Osteocyte (in vitro differentiated cells): ENCODE measurements at regions not wholly inside any gene's neighbourhood (a gene's known extent, or its start where the extent isn't known, plus 50 kb on each side); places are given as distances from the start of the nearest gene placed in this dataset.

Source experiments
- DNase-seq: peaks from one replicate; pipeline ENCODE4 v3.0.0; 2021; ENCODE audit warnings: mixed read lengths; ENCODE audit not compliant: unreplicated experiment; ENCODE audit errors: extremely low spot score
- H3K27ac Mint-ChIP-seq: one replicate; pipeline ENCODE4 v1.8.0; 2021; ENCODE audit warnings: mild to moderate bottlenecking, mixed read lengths; ENCODE audit not compliant: unreplicated experiment
- H3K27me3 Mint-ChIP-seq: one replicate; pipeline ENCODE4 v1.8.0; 2021; ENCODE audit warnings: mixed read lengths; ENCODE audit not compliant: unreplicated experiment
- H3K36me3 Mint-ChIP-seq: one replicate; pipeline ENCODE4 v1.8.0; 2021; ENCODE audit warnings: mixed read lengths; ENCODE audit not compliant: unreplicated experiment
- H3K4me1 Mint-ChIP-seq: one replicate; pipeline ENCODE4 v1.8.0; 2021; ENCODE audit warnings: mixed read lengths; ENCODE audit not compliant: unreplicated experiment
- H3K4me3 Mint-ChIP-seq: one replicate; pipeline ENCODE4 v1.8.0; 2021; ENCODE audit warnings: mild to moderate bottlenecking, moderate library complexity, mixed read lengths; ENCODE audit not compliant: unreplicated experiment
- H3K9me3 Mint-ChIP-seq: one replicate; pipeline ENCODE4 v1.8.0; 2021; ENCODE audit warnings: mixed read lengths; ENCODE audit not compliant: unreplicated experiment
- CTCF ChIP-seq: fragments of 200-600 bp; sonication (generic); IDR thresholded peaks from 2 replicates; pipeline ENCODE4 v1.5.0; 2021; ENCODE audit warnings: antibody characterized with exemption, mild to moderate bottlenecking, moderate library complexity

GRCh38 chr20:10951904-10952303 lies 278.1 kb upstream of the JAG1 start:
- no peak for TF ChIP-seq CTCF
- no peaks in the 10 kb centered on the region for H3K27me3 Mint-ChIP-seq
- no peaks in the 10 kb centered on the region for H3K9me3 Mint-ChIP-seq
- no peak for DNase-seq
- no peak overlapping the region for H3K4me3 Mint-ChIP-seq
- no peak overlapping the region for H3K27ac Mint-ChIP-seq
- H3K4me1 Mint-ChIP-seq = peaks cover 7% of the 10 kb centered on the region
- peaks cover 2% of the 10 kb centered on the region for H3K36me3 Mint-ChIP-seq

- Mint-ChIP-seq H3K27ac (no peak overlapping the region), H3K27me3 (no peaks in the 10 kb centered on the region), H3K4me1 (peaks cover 7% of the 10 kb centered on the region), H3K9me3 (peaks cover 3% of the 10 kb centered on the region), H3K4me3 (no peak overlapping the region), H3K36me3 (no peaks in the 10 kb centered on the region)
- TF ChIP-seq CTCF = no peak
- DNase-seq = no peak
Observed at GRCh38 chr20:10953437-10953836, 279.6 kb upstream of the JAG1 start.

GRCh38 chr20:10954137-10954840 lies 280.5 kb upstream of the JAG1 start:
- no peak for TF ChIP-seq CTCF
- Mint-ChIP-seq H3K4me3 (no peak overlapping the region), H3K27ac (no peak overlapping the region), H3K36me3 (no peaks in the 10 kb centered on the region), H3K4me1 (peaks cover 9% of the 10 kb centered on the region), H3K27me3 (no peaks in the 10 kb centered on the region), H3K9me3 (peaks cover 3% of the 10 kb centered on the region)
- no peak for DNase-seq

GRCh38 chr20:10954908-10955580 lies 281.2 kb upstream of the JAG1 start:
- peaks cover 9% of the 10 kb centered on the region for H3K4me1 Mint-ChIP-seq

More at GRCh38 chr20:10954908-10955580, 281.2 kb upstream of the JAG1 start:
- no peak for DNase-seq
- no peak overlapping the region for H3K4me3 Mint-ChIP-seq
- H3K27me3 Mint-ChIP-seq = no peaks in the 10 kb centered on the region
- H3K36me3 Mint-ChIP-seq = no peaks in the 10 kb centered on the region
- no peak overlapping the region for H3K27ac Mint-ChIP-seq
- TF ChIP-seq CTCF = no peak
- H3K9me3 Mint-ChIP-seq = peaks cover 3% of the 10 kb centered on the region
